Activated naive CD8-positive, alpha-beta T cell treated with anti-CD3 and anti-CD28 coated beads for 36 hours (primary cell): ENCODE measurements at regions not wholly inside any gene's neighbourhood (a gene's known extent, or its start where the extent isn't known, plus 50 kb on each side); places are given as distances from the start of the nearest gene placed in this dataset.
"Not testable (repeated sequence)": the region's sequence is repeated elsewhere in the genome, so short reads cannot be mapped to it uniquely, and the experiment has no call there.

Experiments
- DNase-seq: peaks from one replicate; pipeline ENCODE4 v3.0.0; 2021
- H3K27ac Mint-ChIP-seq: one replicate; pipeline ENCODE4 v1.8.0; 2022; ENCODE audit warnings: mild to moderate bottlenecking, moderate library complexity, mixed read lengths
- H3K27me3 Mint-ChIP-seq: one replicate; pipeline ENCODE4 v1.8.0; 2022; ENCODE audit warnings: mild to moderate bottlenecking, mixed read lengths
- H3K36me3 Mint-ChIP-seq: one replicate; pipeline ENCODE4 v1.8.0; 2021; ENCODE audit warnings: mild to moderate bottlenecking, mixed read lengths
- H3K4me1 Mint-ChIP-seq: one replicate; pipeline ENCODE4 v1.8.0; 2021; ENCODE audit warnings: mixed read lengths
- H3K4me3 Mint-ChIP-seq: one replicate; pipeline ENCODE4 v1.8.0; 2022; ENCODE audit warnings: mild to moderate bottlenecking, moderate library complexity, mixed read lengths
- H3K9me3 Mint-ChIP-seq: one replicate; pipeline ENCODE4 v1.8.0; 2022; ENCODE audit warnings: mixed read lengths

DNA sequence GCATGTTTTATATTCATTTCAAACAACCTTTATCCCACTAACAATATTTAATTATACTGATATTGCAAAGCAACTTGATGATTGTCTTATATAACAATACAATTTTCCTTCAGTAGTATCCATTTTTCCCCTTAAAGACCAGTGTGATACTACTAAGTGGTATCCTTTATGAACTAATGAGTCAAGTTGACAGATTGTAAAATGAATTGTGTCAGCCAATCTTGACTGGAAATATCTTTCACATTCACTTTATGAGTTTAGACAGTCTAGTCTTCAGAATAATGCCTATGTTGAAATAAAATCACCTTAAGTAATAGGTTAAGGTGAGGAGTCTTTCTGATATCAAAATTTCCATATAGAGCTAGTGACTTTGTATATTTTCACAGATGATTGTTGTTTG is 950.0 kb upstream of the CELF2 start:
- Mint-ChIP-seq H3K4me1 (no peaks in the 10 kb centered on the region), H3K9me3 (peaks cover 5% of the 10 kb centered on the region), H3K4me3 (no peak overlapping the region), H3K27me3 (no peaks in the 10 kb centered on the region), H3K27ac (no peak overlapping the region), H3K36me3 (no peaks in the 10 kb centered on the region)
- no peak for DNase-seq

DNA sequence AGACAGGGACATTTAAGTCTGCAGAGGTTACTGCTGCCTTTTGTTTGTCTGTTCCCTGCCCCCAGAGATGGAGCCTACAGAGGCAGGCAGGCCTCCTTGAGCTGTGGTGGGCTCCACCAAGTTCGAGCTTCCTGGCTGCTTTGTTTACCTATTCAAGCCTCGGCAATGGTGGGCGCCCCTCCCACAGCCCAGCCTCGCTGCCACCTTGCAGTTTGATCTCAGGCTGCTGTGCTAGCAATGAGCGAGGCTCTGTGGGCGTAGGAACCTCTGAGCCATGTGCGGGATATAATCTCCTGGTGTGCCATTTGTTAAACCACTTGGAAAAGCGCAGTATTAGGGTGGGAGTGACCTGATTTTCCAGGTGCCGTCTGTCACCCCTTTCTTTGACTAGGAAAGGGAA is 942.8 kb upstream of the CELF2 start:
- H3K36me3 Mint-ChIP-seq, H3K4me3 Mint-ChIP-seq, H3K4me1 Mint-ChIP-seq, DNase-seq, H3K27me3 Mint-ChIP-seq, H3K9me3 Mint-ChIP-seq, H3K27ac Mint-ChIP-seq: not testable (repeated sequence)

DNA sequence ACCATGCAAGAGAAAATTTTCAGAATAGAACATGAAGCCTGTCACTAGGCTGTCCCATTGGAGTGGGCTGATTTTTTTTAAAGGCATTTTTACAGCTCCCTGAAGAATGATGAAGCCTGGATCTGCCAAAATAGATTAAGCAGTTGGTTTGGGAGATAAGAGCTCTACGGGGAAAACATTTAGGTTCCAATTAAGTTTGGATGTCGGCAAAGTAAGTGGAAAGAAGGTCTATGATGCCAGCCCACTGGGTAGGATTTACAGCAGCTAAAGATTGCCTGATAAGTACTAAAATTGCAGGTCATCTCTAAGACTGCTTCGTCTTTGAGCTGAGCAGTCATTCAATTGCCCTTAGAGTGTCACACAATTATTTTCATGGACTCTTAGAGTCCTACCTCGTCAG is 939.2 kb upstream of the CELF2 start:
- Mint-ChIP-seq H3K36me3 (no peaks in the 10 kb centered on the region), H3K4me3 (no peak overlapping the region), H3K27ac (no peak overlapping the region), H3K9me3 (peaks cover 2% of the 10 kb centered on the region), H3K4me1 (no peaks in the 10 kb centered on the region), H3K27me3 (peaks cover 5% of the 10 kb centered on the region)
- no peak for DNase-seq

DNA sequence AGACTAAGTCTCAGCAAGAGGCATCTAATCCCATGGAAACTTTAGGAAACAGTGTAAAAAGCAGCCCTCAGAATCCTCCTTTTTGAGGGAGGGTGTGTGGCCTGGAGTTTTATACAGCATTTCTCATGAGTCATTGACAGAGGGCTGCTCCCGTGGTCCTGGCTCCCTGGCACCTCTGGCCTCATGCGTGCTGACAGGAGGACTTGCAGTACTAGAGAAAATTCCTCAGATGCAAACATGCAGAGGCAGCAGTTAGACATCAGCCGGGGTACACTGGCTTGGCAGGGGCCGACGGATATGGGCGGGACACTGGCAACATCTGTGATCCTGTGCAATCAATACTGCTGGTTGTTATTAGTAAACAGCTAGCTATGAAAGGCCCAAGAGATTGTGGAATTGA is 925.1 kb upstream of the CELF2 start:
- Mint-ChIP-seq H3K27me3 (no peaks in the 10 kb centered on the region), H3K36me3 (no peaks in the 10 kb centered on the region), H3K4me3 (no peak overlapping the region), H3K27ac (no peak overlapping the region), H3K4me1 (no peaks in the 10 kb centered on the region), H3K9me3 (no peaks in the 10 kb centered on the region)
- DNase-seq, result no peak

DNA sequence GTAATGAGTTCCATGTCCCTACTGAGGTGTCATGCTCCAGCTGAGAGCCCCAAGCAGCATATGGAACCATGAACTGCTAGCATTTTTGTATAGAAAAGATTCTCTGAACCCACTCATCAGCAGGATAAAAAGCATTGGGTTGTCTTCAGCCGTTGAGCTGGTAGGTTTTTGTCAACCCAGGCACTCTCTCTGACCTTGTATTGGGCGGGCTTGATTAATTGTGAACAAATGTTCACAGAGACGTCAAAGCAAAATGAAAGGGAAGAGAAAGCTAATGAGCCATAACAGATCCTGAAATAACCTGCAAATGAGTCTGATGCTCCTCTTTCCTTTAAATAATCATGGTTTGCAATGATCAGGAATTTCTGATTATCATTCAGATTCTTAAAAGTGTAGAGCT is 924.7 kb upstream of the CELF2 start:
- no peak overlapping the region for H3K27ac Mint-ChIP-seq
- DNase-seq, result no peak
- no peak overlapping the region for H3K4me3 Mint-ChIP-seq
- H3K36me3 Mint-ChIP-seq, result no peaks in the 10 kb centered on the region
- H3K4me1 Mint-ChIP-seq, result no peaks in the 10 kb centered on the region
- no peaks in the 10 kb centered on the region for H3K27me3 Mint-ChIP-seq
- no peaks in the 10 kb centered on the region for H3K9me3 Mint-ChIP-seq

DNA sequence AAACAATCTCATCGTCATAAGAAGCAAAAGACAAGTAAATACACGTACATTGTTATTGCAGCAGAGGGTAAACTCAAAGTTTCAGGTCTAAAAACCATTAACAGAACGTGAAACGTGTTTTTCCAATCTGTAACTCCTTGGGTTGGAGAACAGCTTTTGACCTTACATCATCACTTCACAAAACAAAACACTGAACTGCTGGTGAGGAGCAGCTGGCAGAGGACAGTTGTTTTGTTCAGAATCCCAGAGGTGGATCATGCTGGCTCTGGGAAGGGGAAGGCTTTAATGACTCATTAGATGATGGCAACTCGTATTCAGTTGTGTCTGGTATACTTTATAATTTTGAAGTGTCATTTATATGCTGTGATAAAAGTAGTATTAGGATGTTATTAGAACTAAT is 923.0 kb upstream of the CELF2 start:
- no peaks in the 10 kb centered on the region for H3K27me3 Mint-ChIP-seq
- H3K27ac Mint-ChIP-seq, result no peak overlapping the region
- H3K4me1 Mint-ChIP-seq, result no peaks in the 10 kb centered on the region
- no peaks in the 10 kb centered on the region for H3K36me3 Mint-ChIP-seq
- H3K4me3 Mint-ChIP-seq, result no peak overlapping the region
- no peak for DNase-seq
- peaks cover 2% of the 10 kb centered on the region for H3K9me3 Mint-ChIP-seq

DNA sequence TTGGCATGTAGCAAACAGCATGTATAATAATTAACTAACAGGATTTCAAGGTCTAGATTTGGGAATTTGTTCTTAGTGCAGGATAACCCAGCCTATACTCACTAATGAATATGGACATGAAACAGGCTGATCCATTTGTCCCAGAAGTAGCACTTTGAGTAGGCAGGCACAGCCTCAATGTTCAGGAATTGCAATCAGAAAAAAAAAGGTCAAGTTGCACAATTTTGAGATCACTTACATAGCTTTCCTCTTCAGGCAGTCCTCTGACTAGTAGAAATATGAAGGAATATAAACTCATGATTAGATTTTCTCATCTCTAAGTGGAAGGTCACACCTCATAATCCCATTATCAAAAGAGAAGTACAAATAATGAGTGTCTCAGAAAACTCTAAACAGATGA is 921.4 kb upstream of the CELF2 start:
- DNase-seq, result no peak
- no peak overlapping the region for H3K4me3 Mint-ChIP-seq
- no peaks in the 10 kb centered on the region for H3K36me3 Mint-ChIP-seq
- H3K27me3 Mint-ChIP-seq, result no peaks in the 10 kb centered on the region
- no peaks in the 10 kb centered on the region for H3K4me1 Mint-ChIP-seq
- no peak overlapping the region for H3K27ac Mint-ChIP-seq
- H3K9me3 Mint-ChIP-seq, result peaks cover 2% of the 10 kb centered on the region

DNA sequence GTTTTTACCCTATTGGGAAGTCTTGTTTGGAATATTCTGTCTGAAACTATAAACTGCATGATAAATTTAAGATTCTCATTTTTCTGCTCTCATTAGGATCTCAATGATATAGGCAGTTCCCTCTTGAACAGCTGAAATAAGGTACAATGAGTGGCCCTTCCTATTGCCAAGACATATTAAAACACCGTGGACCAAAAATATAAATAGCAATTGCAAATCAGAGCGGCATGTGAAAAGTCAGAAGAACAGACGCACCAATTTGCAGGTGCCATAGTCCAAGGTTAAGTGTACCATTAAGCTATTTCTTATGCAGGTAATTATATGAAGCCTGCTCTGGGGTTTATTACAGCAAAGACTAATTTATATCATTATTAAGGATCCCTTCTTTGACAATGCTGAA is 920.8 kb upstream of the CELF2 start:
- Mint-ChIP-seq H3K4me3 (no peak overlapping the region), H3K4me1 (no peaks in the 10 kb centered on the region), H3K36me3 (no peaks in the 10 kb centered on the region), H3K27ac (no peak overlapping the region), H3K27me3 (no peaks in the 10 kb centered on the region), H3K9me3 (peaks cover 2% of the 10 kb centered on the region)
- no peak for DNase-seq

DNA sequence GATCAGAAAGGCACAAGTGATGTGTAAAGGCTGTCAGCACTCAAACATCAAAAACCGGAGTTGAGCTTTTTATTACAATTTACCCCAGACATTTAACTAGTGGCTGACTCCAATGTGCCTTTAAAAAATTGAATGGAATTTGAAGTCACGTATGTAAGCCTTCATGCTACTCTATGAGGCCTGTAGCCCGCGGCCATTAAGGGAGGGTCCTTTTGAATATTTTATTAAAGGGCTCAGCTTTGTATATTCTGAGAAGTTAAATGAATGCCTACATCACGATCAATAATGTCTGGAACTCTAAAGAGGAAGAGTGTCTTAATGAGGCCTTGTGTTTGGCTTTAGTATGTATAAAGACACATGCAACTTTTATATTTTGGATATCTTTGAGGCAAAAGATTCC is 916.6 kb upstream of the CELF2 start:
- H3K27me3 Mint-ChIP-seq, result no peaks in the 10 kb centered on the region

DNA sequence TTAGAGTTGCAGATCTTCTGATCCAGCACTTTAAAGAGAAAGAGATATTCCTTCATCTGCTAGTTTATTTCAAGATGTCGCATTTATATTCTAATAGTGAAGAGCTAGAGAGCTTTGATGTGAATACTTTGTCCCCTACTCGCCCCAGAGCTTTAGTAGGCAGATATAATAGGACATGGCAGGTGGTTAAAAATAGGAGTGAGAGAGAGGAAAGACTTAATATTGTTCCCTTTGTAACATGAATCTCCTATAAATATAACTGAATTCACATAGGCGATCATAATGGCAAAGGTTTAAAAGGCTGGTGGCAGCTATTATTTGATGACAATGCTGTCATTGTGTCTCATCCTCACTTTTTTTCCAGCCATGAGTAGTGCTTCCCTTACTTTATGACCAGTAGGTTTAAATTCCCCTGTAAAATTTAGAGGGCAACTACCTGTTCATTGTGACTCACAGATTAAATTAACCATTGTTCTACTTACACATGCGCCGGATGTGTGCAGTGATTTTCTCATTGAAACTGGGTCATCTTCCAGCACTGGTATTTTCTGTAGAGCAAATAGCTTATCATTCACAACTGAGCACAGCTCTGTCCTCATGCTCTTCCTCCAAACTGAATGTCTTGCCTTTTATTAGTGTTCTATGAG is 906.7 kb upstream of the CELF2 start:
- Mint-ChIP-seq H3K36me3 (no peaks in the 10 kb centered on the region), H3K27me3 (no peaks in the 10 kb centered on the region)

More for the DNA sequence above, 916.6 kb upstream of the CELF2 start:
- Mint-ChIP-seq H3K4me3 (no peak overlapping the region), H3K9me3 (peaks cover 2% of the 10 kb centered on the region), H3K36me3 (no peaks in the 10 kb centered on the region), H3K27ac (no peak overlapping the region), H3K4me1 (no peaks in the 10 kb centered on the region)
- DNase-seq, result no peak

DNA sequence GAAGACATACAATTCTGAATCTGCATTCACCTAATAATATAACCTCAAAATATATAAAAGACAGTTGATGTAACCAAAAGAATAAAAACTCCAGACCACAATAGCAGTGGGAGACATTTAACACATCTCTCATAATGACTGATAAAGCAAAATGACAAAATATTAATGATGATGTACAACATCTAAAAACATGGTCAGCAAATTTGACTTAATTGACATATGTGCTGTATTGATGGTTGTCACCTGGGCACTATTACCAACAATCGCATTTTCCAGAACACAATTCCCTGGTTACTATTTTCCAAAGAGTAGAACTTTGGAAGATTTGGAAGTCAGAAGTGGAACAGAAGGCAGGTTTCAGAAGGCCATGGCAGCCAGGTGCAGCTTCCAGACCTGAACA is 899.5 kb upstream of the CELF2 start:
- no peaks in the 10 kb centered on the region for H3K27me3 Mint-ChIP-seq
- H3K27ac Mint-ChIP-seq, result no peak overlapping the region
- H3K4me3 Mint-ChIP-seq, result no peak overlapping the region
- H3K9me3 Mint-ChIP-seq, result peaks cover 6% of the 10 kb centered on the region
- no peak for DNase-seq
- no peaks in the 10 kb centered on the region for H3K4me1 Mint-ChIP-seq
- H3K36me3 Mint-ChIP-seq, result no peaks in the 10 kb centered on the region

More for the DNA sequence above, 906.7 kb upstream of the CELF2 start:
- no peak for DNase-seq
- Mint-ChIP-seq H3K4me3 (no peak overlapping the region), H3K4me1 (no peaks in the 10 kb centered on the region), H3K9me3 (peaks cover 4% of the 10 kb centered on the region), H3K27ac (no peak overlapping the region)

DNA sequence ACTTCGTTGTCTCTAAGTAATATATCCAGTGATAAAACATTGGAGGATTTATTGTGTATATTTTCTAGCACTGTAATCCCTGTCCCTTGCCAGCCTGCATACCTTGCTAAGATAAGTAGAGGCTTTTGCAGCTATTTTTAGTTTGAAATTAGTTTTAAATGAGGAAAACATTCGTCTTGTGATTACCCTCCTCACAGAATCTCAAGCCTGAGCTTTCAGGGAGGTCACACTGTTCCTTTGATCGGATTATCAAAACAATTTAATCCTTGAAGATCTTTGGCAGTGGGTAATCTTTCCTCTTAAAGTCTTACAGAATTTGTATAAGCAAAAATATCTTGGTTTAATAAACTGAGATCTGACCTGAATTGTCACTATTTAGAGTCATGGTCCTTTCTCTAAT is 897.0 kb upstream of the CELF2 start:
- H3K27ac Mint-ChIP-seq, result no peak overlapping the region

DNA sequence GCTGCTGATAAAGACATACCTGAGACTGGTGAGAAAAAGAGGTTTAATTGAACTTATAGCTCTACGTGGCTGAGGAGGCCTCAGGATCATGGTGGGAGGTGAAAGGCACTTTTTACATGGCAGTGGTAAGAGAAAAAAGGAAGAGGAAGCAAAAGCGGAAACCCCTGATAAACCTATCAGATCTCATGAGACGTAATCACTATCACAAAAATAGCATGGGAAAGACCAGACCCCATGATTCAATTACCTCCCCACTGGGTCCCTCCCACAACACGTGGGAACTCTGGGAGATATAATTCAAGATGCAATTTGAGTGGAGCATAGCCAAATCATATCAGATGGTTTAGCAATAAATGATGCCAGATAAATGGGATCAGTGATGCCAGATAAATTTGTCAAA is 892.0 kb upstream of the CELF2 start:
- Mint-ChIP-seq H3K27me3 (no peaks in the 10 kb centered on the region), H3K36me3 (no peaks in the 10 kb centered on the region), H3K9me3 (no peaks in the 10 kb centered on the region), H3K4me1 (no peaks in the 10 kb centered on the region), H3K27ac (no peak overlapping the region), H3K4me3 (no peak overlapping the region)
- DNase-seq, result no peak

More for the DNA sequence above, 897.0 kb upstream of the CELF2 start:
- peaks cover 2% of the 10 kb centered on the region for H3K9me3 Mint-ChIP-seq
- DNase-seq, result no peak
- H3K4me1 Mint-ChIP-seq, result no peaks in the 10 kb centered on the region
- no peak overlapping the region for H3K4me3 Mint-ChIP-seq
- no peaks in the 10 kb centered on the region for H3K27me3 Mint-ChIP-seq
- H3K36me3 Mint-ChIP-seq, result no peaks in the 10 kb centered on the region

DNA sequence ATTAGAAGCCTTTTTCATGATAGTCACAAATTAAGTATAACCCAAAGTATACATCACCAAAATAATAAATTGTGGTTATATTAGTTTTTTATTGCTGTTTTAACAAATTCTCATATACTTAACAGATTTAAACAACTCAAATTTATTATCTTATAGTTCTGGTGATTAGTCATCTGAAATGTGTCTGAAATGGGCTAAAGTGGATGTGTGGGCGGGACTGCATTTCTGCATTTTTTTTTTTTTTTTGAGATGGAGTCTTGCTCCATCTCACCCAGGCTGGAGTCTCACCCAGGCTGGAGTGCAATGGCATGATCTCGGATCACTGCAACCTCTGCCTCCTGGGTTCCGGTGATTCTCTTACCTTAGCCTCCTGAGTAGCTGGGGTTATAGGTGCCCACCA is 891.5 kb upstream of the CELF2 start:
- H3K9me3 Mint-ChIP-seq, result no peaks in the 10 kb centered on the region
- no peak overlapping the region for H3K27ac Mint-ChIP-seq
- no peak for DNase-seq
- no peaks in the 10 kb centered on the region for H3K27me3 Mint-ChIP-seq
- H3K36me3 Mint-ChIP-seq, result no peaks in the 10 kb centered on the region
- H3K4me1 Mint-ChIP-seq, result no peaks in the 10 kb centered on the region
- no peak overlapping the region for H3K4me3 Mint-ChIP-seq

DNA sequence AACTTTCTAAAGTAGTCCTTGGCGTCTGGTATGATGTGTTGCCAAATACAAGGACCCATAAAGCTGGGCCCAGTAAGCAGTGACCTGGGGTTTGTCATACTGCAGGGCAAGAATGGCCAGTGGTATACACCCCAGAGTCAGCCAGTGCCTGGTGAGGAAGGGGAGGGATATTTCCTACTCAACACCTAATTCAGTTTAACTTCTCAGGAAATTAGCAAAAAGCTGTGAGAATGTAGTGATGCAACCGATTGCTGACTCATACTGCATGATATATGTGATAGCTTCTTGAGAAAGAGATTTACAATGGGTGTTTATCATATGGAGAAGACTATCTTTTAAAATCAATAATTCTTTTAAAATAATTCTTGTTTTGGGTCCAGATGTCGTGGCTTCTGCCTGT is 889.3 kb upstream of the CELF2 start:
- Mint-ChIP-seq H3K27me3 (no peaks in the 10 kb centered on the region), H3K4me3 (no peak overlapping the region), H3K4me1 (no peaks in the 10 kb centered on the region), H3K9me3 (no peaks in the 10 kb centered on the region), H3K36me3 (no peaks in the 10 kb centered on the region), H3K27ac (no peak overlapping the region)
- no peak for DNase-seq

DNA sequence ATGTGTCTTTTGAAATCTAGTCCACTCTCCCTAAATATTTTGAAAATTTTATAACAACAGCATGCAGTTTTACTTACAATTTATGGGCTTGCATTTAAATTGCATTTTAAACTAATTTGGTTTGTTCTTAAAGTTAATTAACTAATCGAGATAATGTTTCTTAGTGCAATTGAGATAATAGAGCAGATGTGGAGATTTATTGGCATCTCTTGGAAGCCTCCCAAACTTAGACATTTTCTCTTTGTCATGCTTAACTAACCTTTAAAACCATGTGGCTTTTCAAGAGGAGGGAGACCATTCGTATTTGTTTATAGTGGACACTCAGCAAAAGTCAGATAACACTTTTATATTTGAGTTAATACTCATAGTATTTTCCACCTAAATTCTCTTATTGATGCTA is 887.0 kb upstream of the CELF2 start:
- DNase-seq, result no peak

DNA sequence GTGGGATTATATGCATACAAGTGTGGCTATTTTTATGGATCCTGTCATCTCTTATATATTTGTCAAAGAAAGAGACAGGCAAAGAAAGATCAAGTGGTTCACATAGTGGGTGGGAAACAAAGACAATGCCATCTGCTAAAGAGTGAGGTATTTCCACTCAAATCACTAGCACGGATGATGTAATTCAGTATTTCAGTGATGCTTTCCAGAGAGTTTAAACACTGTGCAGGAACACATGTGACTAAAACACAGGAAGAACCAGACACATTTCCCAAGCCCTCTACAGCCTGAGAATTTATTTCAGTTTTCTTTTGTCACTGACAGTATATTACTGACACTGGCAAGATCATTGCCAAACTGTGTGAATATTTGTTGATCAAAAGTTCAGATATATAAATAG is 885.7 kb upstream of the CELF2 start:
- no peak overlapping the region for H3K27ac Mint-ChIP-seq
- H3K4me1 Mint-ChIP-seq, result no peaks in the 10 kb centered on the region
- no peaks in the 10 kb centered on the region for H3K36me3 Mint-ChIP-seq
- H3K9me3 Mint-ChIP-seq, result no peaks in the 10 kb centered on the region
- DNase-seq, result no peak
- no peaks in the 10 kb centered on the region for H3K27me3 Mint-ChIP-seq
- no peak overlapping the region for H3K4me3 Mint-ChIP-seq

More for the DNA sequence above, 887.0 kb upstream of the CELF2 start:
- Mint-ChIP-seq H3K4me1 (no peaks in the 10 kb centered on the region), H3K4me3 (no peak overlapping the region), H3K27me3 (no peaks in the 10 kb centered on the region), H3K9me3 (no peaks in the 10 kb centered on the region), H3K27ac (no peak overlapping the region), H3K36me3 (no peaks in the 10 kb centered on the region)
